ENCODE measurements at regions not wholly inside any gene's neighbourhood (a gene's known extent, or its start where the extent isn't known, plus 50 kb on each side); places are given as distances from the start of the nearest gene placed in this dataset.
"Not testable (repeated sequence)": the region's sequence is repeated elsewhere in the genome, so short reads cannot be mapped to it uniquely, and the experiment has no call there.

GRCh38 chr9:62860939-62861860 lies 1671.4 kb downstream of the SPATA31A7 start:
- H3K36me3 ChIP-seq (ENCODE audit: control insufficient read depth, insufficient read depth, low read length); H3K36me3 Mint-ChIP-seq; H3K4me1 ChIP-seq (ENCODE audit: control insufficient read depth, insufficient read depth, low read length); DNase-seq; H3K4me3 ChIP-seq (ENCODE audit: low read length); H3K4me3 Mint-ChIP-seq; intact Hi-C loops (cut with micrococcal nuclease); H3K27ac Mint-ChIP-seq; H3K4me1 Mint-ChIP-seq; H3K27ac ChIP-seq (ENCODE audit: low read length); H3K9me3 Mint-ChIP-seq; H3K9me3 ChIP-seq (ENCODE audit: control insufficient read depth, insufficient read depth, low read length): not testable (repeated sequence)
- H3K27me3 ChIP-seq (ENCODE audit: control insufficient read depth, insufficient read depth, low read length): peaks cover 13% of the 10 kb centered on the region
- ATAC-seq: peak in 1 of 3 donors; percentile 23
- peaks cover 21 to 63% of the 10 kb centered on the region in 2 donors for H3K27me3 Mint-ChIP-seq (ENCODE audit: low read depth in 2 of 2)
- 91% methylated on average over 11 of the region's 11 CpGs for WGBS (ENCODE audit: insufficient coverage)

GRCh38 chr9:62862180-62862579 lies 1672.3 kb downstream of the SPATA31A7 start:
- DNase-seq; H3K36me3 ChIP-seq (ENCODE audit: control insufficient read depth, insufficient read depth, low read length); H3K4me1 Mint-ChIP-seq; intact Hi-C loops (cut with micrococcal nuclease); H3K4me1 ChIP-seq (ENCODE audit: control insufficient read depth, insufficient read depth, low read length); H3K9me3 ChIP-seq (ENCODE audit: control insufficient read depth, insufficient read depth, low read length); H3K9me3 Mint-ChIP-seq; H3K27ac ChIP-seq (ENCODE audit: low read length); H3K27ac Mint-ChIP-seq; H3K36me3 Mint-ChIP-seq; H3K4me3 ChIP-seq (ENCODE audit: low read length); H3K4me3 Mint-ChIP-seq: not testable (repeated sequence)
- H3K27me3 ChIP-seq (ENCODE audit: control insufficient read depth, insufficient read depth, low read length): peaks cover 13% of the 10 kb centered on the region
- peak in 1 of 3 donors; percentile 45 for ATAC-seq
- H3K27me3 Mint-ChIP-seq (ENCODE audit: low read depth in 2 of 2): peaks cover 29 to 66% of the 10 kb centered on the region in 2 donors
- WGBS (ENCODE audit: insufficient coverage): no CpG with 5 or more reads among the region's 2 CpGs

- H3K4me1 Mint-ChIP-seq; H3K4me3 Mint-ChIP-seq; DNase-seq; H3K4me3 ChIP-seq (ENCODE audit: low read length); H3K4me1 ChIP-seq (ENCODE audit: control insufficient read depth, insufficient read depth, low read length); H3K9me3 Mint-ChIP-seq; H3K36me3 ChIP-seq (ENCODE audit: control insufficient read depth, insufficient read depth, low read length); intact Hi-C loops (cut with micrococcal nuclease); H3K36me3 Mint-ChIP-seq; H3K27ac Mint-ChIP-seq; ATAC-seq; H3K9me3 ChIP-seq (ENCODE audit: control insufficient read depth, insufficient read depth, low read length); H3K27ac ChIP-seq (ENCODE audit: low read length): not testable (repeated sequence)
- H3K27me3 Mint-ChIP-seq (ENCODE audit: low read depth in 2 of 2): peaks cover 29 to 76% of the 10 kb centered on the region in 2 donors
- 94% methylated on average over 2 of the region's 4 CpGs for WGBS (ENCODE audit: insufficient coverage)
- peaks cover 13% of the 10 kb centered on the region for H3K27me3 ChIP-seq (ENCODE audit: control insufficient read depth, insufficient read depth, low read length)
Observed at GRCh38 chr9:62863319-62863718, 1673.5 kb downstream of the SPATA31A7 start.

GRCh38 chr9:62863867-62864266 lies 1674.0 kb downstream of the SPATA31A7 start:
- H3K9me3 ChIP-seq (ENCODE audit: control insufficient read depth, insufficient read depth, low read length); H3K27ac ChIP-seq (ENCODE audit: low read length); DNase-seq; H3K4me3 Mint-ChIP-seq; H3K36me3 ChIP-seq (ENCODE audit: control insufficient read depth, insufficient read depth, low read length); H3K27ac Mint-ChIP-seq; ATAC-seq; H3K4me1 ChIP-seq (ENCODE audit: control insufficient read depth, insufficient read depth, low read length); H3K4me1 Mint-ChIP-seq; H3K9me3 Mint-ChIP-seq; H3K36me3 Mint-ChIP-seq; H3K4me3 ChIP-seq (ENCODE audit: low read length); intact Hi-C loops (cut with micrococcal nuclease): not testable (repeated sequence)
- peaks cover 29 to 80% of the 10 kb centered on the region in 2 donors for H3K27me3 Mint-ChIP-seq (ENCODE audit: low read depth in 2 of 2)
- 82% methylated on average over 8 of the region's 8 CpGs for WGBS (ENCODE audit: insufficient coverage)
- H3K27me3 ChIP-seq (ENCODE audit: control insufficient read depth, insufficient read depth, low read length): peaks cover 13% of the 10 kb centered on the region

- ATAC-seq: peak in 1 of 3 donors; percentile 41
- H3K27ac Mint-ChIP-seq; H3K4me3 Mint-ChIP-seq; H3K9me3 ChIP-seq (ENCODE audit: control insufficient read depth, insufficient read depth, low read length); H3K4me1 ChIP-seq (ENCODE audit: control insufficient read depth, insufficient read depth, low read length); DNase-seq; H3K36me3 ChIP-seq (ENCODE audit: control insufficient read depth, insufficient read depth, low read length); H3K4me1 Mint-ChIP-seq; H3K9me3 Mint-ChIP-seq; H3K4me3 ChIP-seq (ENCODE audit: low read length); intact Hi-C loops (cut with micrococcal nuclease); H3K27ac ChIP-seq (ENCODE audit: low read length); H3K36me3 Mint-ChIP-seq: not testable (repeated sequence)
- H3K27me3 Mint-ChIP-seq (ENCODE audit: low read depth in 2 of 2): peaks cover 32 to 80% of the 10 kb centered on the region in 2 donors
- WGBS (ENCODE audit: insufficient coverage): 14% methylated on average over 20 of the region's 28 CpGs
- H3K27me3 ChIP-seq (ENCODE audit: control insufficient read depth, insufficient read depth, low read length): peaks cover 13% of the 10 kb centered on the region
Observed at GRCh38 chr9:62864481-62865469, 1674.9 kb downstream of the SPATA31A7 start.

- H3K4me3 ChIP-seq (ENCODE audit: low read length); H3K36me3 ChIP-seq (ENCODE audit: control insufficient read depth, insufficient read depth, low read length); ATAC-seq; intact Hi-C loops (cut with micrococcal nuclease); H3K27ac Mint-ChIP-seq; H3K4me1 Mint-ChIP-seq; DNase-seq; H3K4me1 ChIP-seq (ENCODE audit: control insufficient read depth, insufficient read depth, low read length); H3K4me3 Mint-ChIP-seq; H3K9me3 Mint-ChIP-seq; H3K9me3 ChIP-seq (ENCODE audit: control insufficient read depth, insufficient read depth, low read length); H3K36me3 Mint-ChIP-seq; H3K27ac ChIP-seq (ENCODE audit: low read length); H3K27me3 ChIP-seq (ENCODE audit: control insufficient read depth, insufficient read depth, low read length): not testable (repeated sequence)
- 100% methylated on average over 1 of the region's 4 CpGs for WGBS (ENCODE audit: insufficient coverage)
- H3K27me3 Mint-ChIP-seq (ENCODE audit: low read depth in 2 of 2): peaks cover 28 to 67% of the 10 kb centered on the region in 2 donors
Observed at GRCh38 chr9:62869061-62869460, 1679.2 kb downstream of the SPATA31A7 start.

GRCh38 chr9:62871765-62872164 lies 1681.9 kb downstream of the SPATA31A7 start:
- H3K27ac Mint-ChIP-seq; H3K9me3 Mint-ChIP-seq; H3K27ac ChIP-seq (ENCODE audit: low read length); ATAC-seq; intact Hi-C loops (cut with micrococcal nuclease); H3K36me3 Mint-ChIP-seq; H3K4me1 ChIP-seq (ENCODE audit: control insufficient read depth, insufficient read depth, low read length); H3K27me3 ChIP-seq (ENCODE audit: control insufficient read depth, insufficient read depth, low read length); H3K9me3 ChIP-seq (ENCODE audit: control insufficient read depth, insufficient read depth, low read length); DNase-seq; H3K4me3 ChIP-seq (ENCODE audit: low read length); H3K4me3 Mint-ChIP-seq; H3K4me1 Mint-ChIP-seq; H3K36me3 ChIP-seq (ENCODE audit: control insufficient read depth, insufficient read depth, low read length): not testable (repeated sequence)
- peaks cover 17 to 49% of the 10 kb centered on the region in 2 donors for H3K27me3 Mint-ChIP-seq (ENCODE audit: low read depth in 2 of 2)
- 95% methylated on average over 1 of the region's 1 CpG for WGBS (ENCODE audit: insufficient coverage)
